Type B pancreatic cell (in vitro differentiated cells): ENCODE measurements at regions not wholly inside any gene's neighbourhood (a gene's known extent, or its start where the extent isn't known, plus 50 kb on each side); places are given as distances from the start of the nearest gene placed in this dataset.

Experiments used
- DNase-seq: peaks from one replicate; pipeline ENCODE4 v3.0.0; 2021; ENCODE audit warnings: mixed read lengths; ENCODE audit not compliant: unreplicated experiment; ENCODE audit errors: extremely low spot score
- H3K27ac Mint-ChIP-seq: 2 replicates; pipeline ENCODE4 v1.8.0; 2021; ENCODE audit warnings: mild to moderate bottlenecking, mixed read lengths
- H3K27me3 Mint-ChIP-seq: 2 replicates; pipeline ENCODE4 v1.8.0; 2021; ENCODE audit warnings: mixed read lengths
- H3K36me3 Mint-ChIP-seq: 2 replicates; pipeline ENCODE4 v1.8.0; 2021; ENCODE audit warnings: mixed read lengths
- H3K4me1 Mint-ChIP-seq: one replicate; pipeline ENCODE4 v1.8.0; 2021; ENCODE audit warnings: mixed read lengths; ENCODE audit not compliant: unreplicated experiment
- H3K4me3 Mint-ChIP-seq: 2 replicates; pipeline ENCODE4 v1.8.0; 2021; ENCODE audit warnings: mild to moderate bottlenecking, mixed read lengths
- H3K9me3 Mint-ChIP-seq: 2 replicates; pipeline ENCODE4 v1.8.0; 2021; ENCODE audit warnings: mixed read lengths
- CTCF ChIP-seq: fragments of 200-600 bp; sonication (generic); conservative IDR thresholded peaks from 2 replicates; pipeline ENCODE4 v1.5.0; 2021; ENCODE audit warnings: antibody characterized with exemption, mild to moderate bottlenecking

- H3K9me3 Mint-ChIP-seq: no peaks in the 10 kb centered on the region
- no peak overlapping the region for H3K27ac Mint-ChIP-seq
- H3K4me3 Mint-ChIP-seq: no peak overlapping the region
- H3K4me1 Mint-ChIP-seq: no peaks in the 10 kb centered on the region
- TF ChIP-seq CTCF: no peak
- DNase-seq: no peak
- peaks cover 9% of the 10 kb centered on the region for H3K27me3 Mint-ChIP-seq
- H3K36me3 Mint-ChIP-seq: no peaks in the 10 kb centered on the region
Measured at GRCh38 chr11:79623375-79623774, 182.5 kb upstream of the TENM4 start.

DNA sequence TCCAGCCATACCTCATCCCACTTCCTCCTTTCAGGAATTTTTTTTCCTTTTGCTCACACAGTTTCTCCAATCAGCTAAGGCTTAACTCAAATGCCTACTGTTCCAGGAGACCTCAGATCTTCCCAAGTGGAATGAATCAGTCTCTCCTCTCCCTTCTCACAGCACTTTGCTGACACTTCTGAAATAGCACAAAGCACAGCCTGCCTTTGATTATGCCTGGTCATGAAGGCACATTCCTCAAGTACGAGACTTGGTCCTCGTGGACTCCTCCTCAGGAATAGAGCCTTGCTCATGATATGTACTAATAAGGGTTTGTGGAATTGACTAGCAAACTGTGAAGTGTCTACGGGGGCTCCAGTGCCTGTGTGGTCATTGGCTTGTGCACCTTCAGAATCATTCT, 176.7 kb upstream of the TENM4 start:
- no peak for DNase-seq
- no peak for TF ChIP-seq CTCF

GRCh38 chr11:79616392-79616851, 175.6 kb upstream of the TENM4 start:
- DNase-seq: no peak
- Mint-ChIP-seq H3K4me3 (no peak overlapping the region), H3K4me1 (peaks cover 4% of the 10 kb centered on the region), H3K27me3 (peaks cover 12% of the 10 kb centered on the region), H3K27ac (no peak overlapping the region), H3K9me3 (no peaks in the 10 kb centered on the region), H3K36me3 (no peaks in the 10 kb centered on the region)
- no peak for TF ChIP-seq CTCF

More for the DNA sequence above, 176.7 kb upstream of the TENM4 start:
- H3K4me1 Mint-ChIP-seq: peaks cover 4% of the 10 kb centered on the region
- H3K4me3 Mint-ChIP-seq: no peak overlapping the region
- H3K36me3 Mint-ChIP-seq: no peaks in the 10 kb centered on the region
- H3K27ac Mint-ChIP-seq: peak overlapping the region; percentile 10
- no peaks in the 10 kb centered on the region for H3K9me3 Mint-ChIP-seq
- peaks cover 12% of the 10 kb centered on the region for H3K27me3 Mint-ChIP-seq

GRCh38 chr11:79615425-79615824, 174.6 kb upstream of the TENM4 start:
- H3K9me3 Mint-ChIP-seq: no peaks in the 10 kb centered on the region
- no peak overlapping the region for H3K4me3 Mint-ChIP-seq
- no peak for DNase-seq
- H3K27ac Mint-ChIP-seq: no peak overlapping the region
- TF ChIP-seq CTCF: no peak
- peaks cover 12% of the 10 kb centered on the region for H3K27me3 Mint-ChIP-seq
- peaks cover 4% of the 10 kb centered on the region for H3K4me1 Mint-ChIP-seq
- no peaks in the 10 kb centered on the region for H3K36me3 Mint-ChIP-seq

GRCh38 chr11:79610678-79611077, 169.8 kb upstream of the TENM4 start:
- Mint-ChIP-seq H3K4me1 (no peaks in the 10 kb centered on the region), H3K9me3 (no peaks in the 10 kb centered on the region), H3K36me3 (no peaks in the 10 kb centered on the region), H3K4me3 (no peak overlapping the region), H3K27me3 (peaks cover 4% of the 10 kb centered on the region), H3K27ac (no peak overlapping the region)
- peak; percentile 45 for TF ChIP-seq CTCF
- no peak for DNase-seq

DNA sequence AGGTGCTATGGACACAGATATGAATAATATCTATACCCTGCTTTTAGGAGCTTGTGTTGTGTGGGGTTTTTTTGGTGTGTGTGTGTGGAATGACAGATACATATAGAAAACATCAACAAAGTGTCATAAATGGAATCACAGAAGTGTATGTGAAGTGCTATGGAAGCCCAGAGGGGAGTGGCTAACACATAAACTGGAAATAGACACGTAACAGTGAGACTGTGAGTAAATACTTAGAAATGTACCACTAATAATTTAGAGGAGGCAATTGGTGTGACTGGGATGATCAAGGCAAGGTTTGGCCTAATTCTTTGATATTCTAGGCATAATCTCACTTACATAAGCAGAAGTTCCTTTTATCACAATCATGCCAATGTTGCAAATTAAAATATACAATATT, 169.3 kb upstream of the TENM4 start:
- Mint-ChIP-seq H3K9me3 (no peaks in the 10 kb centered on the region), H3K27me3 (peaks cover under 1% of the 10 kb centered on the region), H3K4me3 (no peak overlapping the region), H3K36me3 (no peaks in the 10 kb centered on the region), H3K4me1 (no peaks in the 10 kb centered on the region), H3K27ac (no peak overlapping the region)
- no peak for TF ChIP-seq CTCF
- no peak for DNase-seq
